Neutrophil (primary cell): ENCODE measurements at regions not wholly inside any gene's neighbourhood (a gene's known extent, or its start where the extent isn't known, plus 50 kb on each side); places are given as distances from the start of the nearest gene placed in this dataset.

ENCODE experiments used
- H3K27ac ChIP-seq: fragments of 200-600 bp; sonication (generic); 2 replicates; pipeline ENCODE4 v1.5.1; 2016; ENCODE audit warnings: mild to moderate bottlenecking, moderate library complexity
- H3K27me3 ChIP-seq: fragments of 200-600 bp; sonication (generic); 2 replicates; pipeline ENCODE4 v1.6.0; 2016; ENCODE audit warnings: mild to moderate bottlenecking
- H3K36me3 ChIP-seq: fragments of 200-600 bp; sonication (generic); 2 replicates; pipeline ENCODE4 v1.5.1; 2017
- H3K4me1 ChIP-seq, 2 experiments: fragments of 200-600 bp in 1 of 2; sonication (generic) in 1 of 2; 1 replicate in 1 of 2; 2 replicates in 1 of 2; pipeline versions ENCODE4 v1.5.1 to v1.6.1; 2013 to 2016; ENCODE audit warnings: low read depth in 1 of 2, low read length in 1 of 2, mild to moderate bottlenecking in 1 of 2, moderate library complexity in 1 of 2; ENCODE audit not compliant: control insufficient read depth in 1 of 2, insufficient read depth in 1 of 2
- H3K4me3 ChIP-seq, 2 experiments: fragments of 200-600 bp in 1 of 2; sonication (generic) in 1 of 2; 1 replicate in 1 of 2; 2 replicates in 1 of 2; pipeline ENCODE4 v1.5.1; 2013 to 2016; ENCODE audit warnings: low read depth in 1 of 2, low read length in 1 of 2, mild to moderate bottlenecking in 1 of 2, moderate library complexity in 1 of 2
- H3K9me3 ChIP-seq: fragments of 200-600 bp; sonication (generic); 2 replicates; pipeline ENCODE4 v1.5.1; 2016
- CTCF ChIP-seq: fragments of 200-600 bp; sonication (generic); IDR thresholded peaks from 2 replicates; pipeline ENCODE4 v1.5.1; 2016; ENCODE audit warnings: antibody characterized with exemption

- Histone ChIP-seq H3K27ac (no peak overlapping the region), H3K4me3 (no peak overlapping the region), H3K4me1 (peaks cover 3 to 4% of the 10 kb centered on the region in 2 experiments), H3K27me3 (peaks cover 5% of the 10 kb centered on the region), H3K36me3 (no peaks in the 10 kb centered on the region), H3K9me3 (no peaks in the 10 kb centered on the region)
- TF ChIP-seq CTCF, result no peak
These were observed 96.6 kb downstream of the ABHD5 start for GRCh38 chr3:43787330-43787729.

DNA sequence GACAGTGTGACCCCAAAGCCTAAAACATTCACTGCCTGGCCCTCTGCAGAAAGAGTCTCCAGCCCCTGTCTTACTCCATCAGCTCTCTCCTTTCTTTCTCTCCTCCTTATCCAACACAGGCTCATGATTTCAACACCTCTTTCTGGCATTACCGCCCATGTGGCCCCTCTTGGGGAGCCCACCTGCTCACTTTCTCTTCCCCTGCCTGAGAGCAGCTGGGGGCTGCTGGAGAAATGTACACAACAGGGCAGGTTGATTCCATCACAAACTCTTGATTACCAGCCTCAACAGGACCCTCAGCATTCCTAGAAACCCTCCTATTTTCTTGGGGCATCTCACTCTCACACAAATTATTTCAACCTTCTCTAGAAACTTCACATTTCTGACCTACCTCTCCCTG lies 98.3 kb downstream of the ABHD5 start:
- H3K36me3 ChIP-seq, result no peaks in the 10 kb centered on the region

DNA sequence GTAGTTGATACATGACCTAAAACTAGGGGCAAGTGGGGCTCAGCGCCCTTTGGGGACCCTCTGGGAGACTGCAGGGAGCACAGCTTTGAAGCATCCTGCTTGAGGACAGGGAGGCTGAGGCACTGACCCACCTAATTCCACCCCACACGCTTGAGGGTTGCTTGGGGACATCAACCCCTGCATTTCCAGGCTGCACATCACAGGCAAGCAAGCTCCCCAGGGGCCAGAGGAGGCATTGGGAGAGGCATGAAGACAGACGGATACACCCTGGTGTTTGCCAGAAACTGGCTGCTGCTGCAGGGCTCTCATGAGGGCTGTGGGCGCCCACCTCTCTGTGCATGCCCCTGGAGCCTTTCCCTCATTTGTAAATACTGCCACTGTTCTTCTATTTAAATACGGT lies 99.3 kb downstream of the ABHD5 start:
- H3K4me1 ChIP-seq, result no peaks in the 10 kb centered on the region
- no peak overlapping the region for H3K27ac ChIP-seq
- H3K4me3 ChIP-seq, result no peak overlapping the region
- no peaks in the 10 kb centered on the region for H3K36me3 ChIP-seq
- H3K27me3 ChIP-seq, result peaks cover 5% of the 10 kb centered on the region
- TF ChIP-seq CTCF, result no peak
- no peaks in the 10 kb centered on the region for H3K9me3 ChIP-seq

More for the DNA sequence above, 98.3 kb downstream of the ABHD5 start:
- Histone ChIP-seq H3K9me3 (no peaks in the 10 kb centered on the region), H3K27me3 (peaks cover 5% of the 10 kb centered on the region), H3K4me1 (no peaks in the 10 kb centered on the region), H3K27ac (no peak overlapping the region), H3K4me3 (no peak overlapping the region)
- no peak for TF ChIP-seq CTCF

DNA sequence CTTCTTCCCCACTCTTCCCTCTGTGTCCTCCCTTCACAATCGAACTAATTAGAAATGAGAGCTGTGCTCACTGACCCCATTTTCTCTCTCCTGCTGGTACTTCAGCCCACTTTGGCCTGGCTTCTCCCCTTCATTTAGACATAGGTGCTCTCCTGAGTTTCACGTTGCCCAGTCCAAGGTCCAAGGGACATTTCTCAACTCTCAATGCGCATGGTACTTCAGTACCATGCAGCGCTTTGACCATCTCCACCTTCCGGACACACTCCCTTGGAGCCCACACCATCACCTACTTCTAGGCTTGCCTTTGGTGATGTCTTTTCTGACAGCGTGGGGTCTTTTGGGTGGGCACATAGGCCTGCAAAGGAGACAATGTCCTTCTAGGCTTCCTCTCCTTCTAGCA lies 99.7 kb downstream of the ABHD5 start:
- Histone ChIP-seq H3K27me3 (peaks cover 5% of the 10 kb centered on the region), H3K27ac (no peak overlapping the region)
- TF ChIP-seq CTCF, result no peak

GRCh38 chr3:43791246-43791645 lies 100.5 kb downstream of the ABHD5 start:
- Histone ChIP-seq H3K27me3 (peaks cover 5% of the 10 kb centered on the region), H3K27ac (no peak overlapping the region), H3K4me3 (no peak overlapping the region), H3K36me3 (no peaks in the 10 kb centered on the region), H3K9me3 (no peaks in the 10 kb centered on the region), H3K4me1 (no peaks in the 10 kb centered on the region)
- TF ChIP-seq CTCF, result no peak

More for the DNA sequence above, 99.7 kb downstream of the ABHD5 start:
- no peak overlapping the region for H3K4me3 ChIP-seq
- no peaks in the 10 kb centered on the region for H3K36me3 ChIP-seq
- H3K9me3 ChIP-seq, result no peaks in the 10 kb centered on the region
- H3K4me1 ChIP-seq, result no peaks in the 10 kb centered on the region

DNA sequence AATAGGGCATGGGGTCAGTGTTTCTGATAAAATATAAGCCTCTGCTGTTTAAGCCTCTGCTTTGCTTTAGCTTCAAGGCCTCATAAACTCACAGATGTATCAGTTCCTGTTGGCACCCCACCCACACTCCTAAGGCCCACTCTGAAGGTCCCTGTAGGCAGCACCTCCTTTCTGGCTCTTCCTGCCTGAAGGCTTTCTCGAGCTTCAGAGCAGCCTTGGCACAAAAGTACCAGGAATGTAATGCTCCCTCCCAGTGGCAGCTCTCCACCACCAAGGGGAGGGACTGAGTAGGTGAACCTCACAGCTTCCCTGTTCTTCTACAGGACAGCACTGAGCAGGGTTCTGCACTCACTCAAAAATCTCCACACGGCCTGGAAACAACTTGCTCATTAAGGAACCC lies 102.2 kb downstream of the ABHD5 start:
- peaks cover 5% of the 10 kb centered on the region for H3K27me3 ChIP-seq
- H3K9me3 ChIP-seq, result no peaks in the 10 kb centered on the region
- H3K4me3 ChIP-seq, result no peak overlapping the region
- no peak overlapping the region for H3K27ac ChIP-seq
- no peaks in the 10 kb centered on the region for H3K4me1 ChIP-seq
- TF ChIP-seq CTCF, result no peak
- no peaks in the 10 kb centered on the region for H3K36me3 ChIP-seq
